Smooth muscle cell (in vitro differentiated cells): ENCODE measurements at regions not wholly inside any gene's neighbourhood (a gene's known extent, or its start where the extent isn't known, plus 50 kb on each side); places are given as distances from the start of the nearest gene placed in this dataset.
A peak's percentile ranks its signal among the peaks of the same experiment; 100 is the strongest.

Source experiments
- DNase-seq: peaks from one replicate; lab custom pipeline; 2025; ENCODE audit not compliant: unreplicated experiment; lab: John Stamatoyannopoulos, UW
- H2AFZ ChIP-seq: fragments of 200-600 bp; sonication (generic); 2 replicates; pipeline ENCODE4 v1.6.0; 2016; ENCODE audit warnings: antibody characterized with exemption, low read depth, mild to moderate bottlenecking
- H3F3A ChIP-seq: fragments of 200-600 bp; sonication (generic); 2 replicates; pipeline ENCODE4 v1.6.0; 2017; ENCODE audit warnings: antibody characterized with exemption, low read depth
- H3K27ac ChIP-seq: fragments of 200-600 bp; sonication (generic); 2 replicates; pipeline ENCODE4 v1.5.1; 2016; ENCODE audit warnings: low read depth, mild to moderate bottlenecking
- H3K27me3 ChIP-seq: fragments of 200-600 bp; sonication (generic); 2 replicates; pipeline ENCODE4 v1.6.1; 2016; ENCODE audit warnings: low read depth, mild to moderate bottlenecking
- H3K36me3 ChIP-seq: fragments of 200-600 bp; sonication (generic); 2 replicates; pipeline ENCODE4 v1.5.1; 2016; ENCODE audit warnings: low read depth
- H3K4me1 ChIP-seq: fragments of 200-600 bp; sonication (generic); 2 replicates; pipeline ENCODE4 v1.5.1; 2016; ENCODE audit warnings: low read depth
- H3K4me2 ChIP-seq: fragments of 200-600 bp; sonication (generic); 2 replicates; pipeline ENCODE4 v1.6.0; 2016; ENCODE audit warnings: mild to moderate bottlenecking
- H3K4me3 ChIP-seq: fragments of 200-600 bp; sonication (generic); 2 replicates; pipeline ENCODE4 v1.5.1; 2016; ENCODE audit warnings: mild to moderate bottlenecking
- H3K79me2 ChIP-seq: fragments of 200-600 bp; sonication (generic); 2 replicates; pipeline ENCODE4 v1.6.0; 2016; ENCODE audit warnings: low read depth, mild to moderate bottlenecking
- H3K9ac ChIP-seq: fragments of 200-600 bp; sonication (generic); 2 replicates; pipeline ENCODE4 v1.6.0; 2016; ENCODE audit warnings: low read depth
- H3K9me3 ChIP-seq: fragments of 200-600 bp; sonication (generic); replicated peaks from 2 replicates; pipeline ENCODE4 v1.5.1; 2016; ENCODE audit warnings: low read depth
- H4K20me1 ChIP-seq: fragments of 200-600 bp; sonication (generic); 2 replicates; pipeline ENCODE4 v1.6.0; 2016; ENCODE audit warnings: low read depth
- WGBS: methylation state at CpG from one replicate; pipeline ENCODE4 v1.1.7; 2016; ENCODE audit warnings: low lambda C conversion rate; 5-methylcytosine and 5-hydroxymethylcytosine counted together
- TF ChIP-seq, protein P1 (sequence below): fragments of 200-600 bp; sonication (generic); IDR thresholded peaks from 2 replicates; pipeline ENCODE4 v1.5.1; 2017; ENCODE audit warnings: borderline replicate concordance, mild to moderate bottlenecking, antibody characterized with exemption; ENCODE audit not compliant: insufficient read depth, poor library complexity, severe bottlenecking

DNA sequence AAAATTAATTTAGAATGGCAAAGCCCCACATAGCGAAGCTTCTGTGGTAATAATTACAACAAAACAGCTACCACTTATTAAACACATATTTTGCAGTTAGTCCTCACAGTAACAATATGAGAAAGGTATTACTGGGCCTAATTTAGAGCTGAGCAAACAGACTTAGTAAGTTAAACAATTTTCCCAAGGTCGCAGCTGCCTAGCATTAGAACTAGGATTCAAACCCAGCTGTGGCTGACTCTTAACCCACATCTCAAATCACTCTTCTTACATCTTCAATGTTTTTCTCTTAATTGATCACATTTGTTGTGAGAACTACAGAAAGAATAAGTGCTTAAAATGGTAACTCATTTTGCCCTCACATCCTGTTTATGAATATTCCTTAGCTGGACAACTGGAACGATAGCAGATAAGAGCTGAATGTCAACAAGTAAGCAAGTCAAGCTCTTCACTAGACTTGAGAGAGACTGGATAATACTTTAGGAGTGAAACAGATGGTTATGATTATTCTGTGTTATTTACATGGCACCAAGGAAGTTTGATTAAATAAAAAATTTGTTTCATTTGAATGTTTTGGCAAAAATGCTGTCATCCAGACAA lies 59.4 kb upstream of the TMEM17 start:
- no peak overlapping the region for H3K9ac ChIP-seq
- no peaks in the 10 kb centered on the region for H3K9me3 ChIP-seq
- H2AFZ ChIP-seq = peak overlapping the region; percentile 54
- no peak overlapping the region for H3K4me2 ChIP-seq
- H3K4me3 ChIP-seq = no peak overlapping the region
- DNase-seq = no peak
- H3K4me1 ChIP-seq = no peaks in the 10 kb centered on the region
- no peaks in the 10 kb centered on the region for H3K36me3 ChIP-seq
- H3K27me3 ChIP-seq = peaks cover 19% of the 10 kb centered on the region
- no peak overlapping the region for H3K27ac ChIP-seq
- no peaks in the 10 kb centered on the region for H4K20me1 ChIP-seq
- H3F3A ChIP-seq = no peaks in the 10 kb centered on the region
- TF ChIP-seq, protein P1, sequence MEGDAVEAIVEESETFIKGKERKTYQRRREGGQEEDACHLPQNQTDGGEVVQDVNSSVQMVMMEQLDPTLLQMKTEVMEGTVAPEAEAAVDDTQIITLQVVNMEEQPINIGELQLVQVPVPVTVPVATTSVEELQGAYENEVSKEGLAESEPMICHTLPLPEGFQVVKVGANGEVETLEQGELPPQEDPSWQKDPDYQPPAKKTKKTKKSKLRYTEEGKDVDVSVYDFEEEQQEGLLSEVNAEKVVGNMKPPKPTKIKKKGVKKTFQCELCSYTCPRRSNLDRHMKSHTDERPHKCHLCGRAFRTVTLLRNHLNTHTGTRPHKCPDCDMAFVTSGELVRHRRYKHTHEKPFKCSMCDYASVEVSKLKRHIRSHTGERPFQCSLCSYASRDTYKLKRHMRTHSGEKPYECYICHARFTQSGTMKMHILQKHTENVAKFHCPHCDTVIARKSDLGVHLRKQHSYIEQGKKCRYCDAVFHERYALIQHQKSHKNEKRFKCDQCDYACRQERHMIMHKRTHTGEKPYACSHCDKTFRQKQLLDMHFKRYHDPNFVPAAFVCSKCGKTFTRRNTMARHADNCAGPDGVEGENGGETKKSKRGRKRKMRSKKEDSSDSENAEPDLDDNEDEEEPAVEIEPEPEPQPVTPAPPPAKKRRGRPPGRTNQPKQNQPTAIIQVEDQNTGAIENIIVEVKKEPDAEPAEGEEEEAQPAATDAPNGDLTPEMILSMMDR = no peak
- WGBS = 75% methylated on average over 3 of the region's 3 CpGs
- no peaks in the 10 kb centered on the region for H3K79me2 ChIP-seq

DNA sequence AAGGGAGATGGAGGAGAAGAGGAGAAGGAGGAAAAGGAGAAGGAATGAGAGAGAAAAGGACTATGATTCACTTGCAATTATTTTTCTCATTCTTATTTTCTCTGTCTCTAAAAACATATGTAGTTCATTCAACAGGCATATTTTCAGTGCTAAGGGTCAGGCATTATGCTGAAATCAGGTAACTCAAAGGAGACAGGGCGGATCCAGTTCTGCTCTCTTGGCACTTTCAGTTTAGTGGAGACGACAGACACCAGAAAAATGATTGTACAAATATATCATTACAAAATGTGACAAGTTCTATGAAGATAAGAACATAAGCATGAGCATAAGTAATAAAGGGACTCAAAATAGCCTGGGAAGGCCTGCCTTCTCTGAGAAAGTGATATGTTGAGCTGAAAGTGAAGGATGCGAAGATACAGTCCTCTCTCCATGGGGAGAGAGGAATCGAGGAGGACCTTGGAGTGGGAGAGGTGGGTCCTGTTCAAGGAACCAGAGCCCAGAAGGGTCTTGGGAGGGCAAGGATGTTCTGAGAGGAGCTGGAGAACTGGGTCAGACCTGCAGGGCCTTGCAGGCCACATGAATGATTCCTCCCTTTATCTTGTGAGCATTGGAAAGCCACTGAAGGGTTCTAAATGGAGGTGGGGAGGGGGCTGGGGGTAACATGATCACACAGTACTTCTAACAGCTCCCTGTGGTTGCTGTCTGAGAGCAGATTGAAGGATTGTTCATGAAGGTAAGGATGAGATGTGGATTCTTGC lies 58.6 kb upstream of the TMEM17 start:
- H3F3A ChIP-seq = no peaks in the 10 kb centered on the region
- no peak overlapping the region for H3K4me2 ChIP-seq
- no peak for DNase-seq
- no peak overlapping the region for H3K27ac ChIP-seq
- no peak overlapping the region for H3K4me3 ChIP-seq
- no peaks in the 10 kb centered on the region for H3K9me3 ChIP-seq
- no peaks in the 10 kb centered on the region for H4K20me1 ChIP-seq
- H2AFZ ChIP-seq = no peak overlapping the region
- no peaks in the 10 kb centered on the region for H3K36me3 ChIP-seq
- TF ChIP-seq, protein P1 = no peak
- peaks cover 10% of the 10 kb centered on the region for H3K27me3 ChIP-seq
- WGBS = 97% methylated on average over 4 of the region's 4 CpGs
- H3K9ac ChIP-seq = no peak overlapping the region
- H3K4me1 ChIP-seq = no peaks in the 10 kb centered on the region
- no peaks in the 10 kb centered on the region for H3K79me2 ChIP-seq

DNA sequence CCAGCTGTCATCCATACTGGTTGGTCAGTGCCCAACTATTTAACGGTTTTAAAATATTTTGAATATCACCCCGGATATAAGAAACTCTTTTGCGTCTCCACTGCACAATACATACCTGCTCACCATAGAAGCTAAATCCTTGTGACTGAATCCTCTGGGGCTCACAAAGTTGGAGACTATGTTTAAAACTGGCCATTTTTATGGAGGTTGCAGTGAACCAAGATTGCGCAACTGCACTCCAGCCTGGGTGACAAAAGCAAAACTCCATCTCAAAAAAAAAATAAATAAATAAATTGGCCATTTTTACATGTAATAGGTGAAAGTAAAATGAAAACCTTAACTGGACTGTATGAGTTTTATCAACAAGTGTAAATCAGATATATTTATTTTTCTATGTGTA lies 55.6 kb upstream of the TMEM17 start:
- DNase-seq = no peak
- TF ChIP-seq, protein P1 = no peak
- Histone ChIP-seq H4K20me1 (no peaks in the 10 kb centered on the region), H3K4me2 (no peak overlapping the region), H3K79me2 (no peaks in the 10 kb centered on the region), H2AFZ (no peak overlapping the region), H3K27me3 (no peaks in the 10 kb centered on the region), H3K4me3 (no peak overlapping the region), H3F3A (no peaks in the 10 kb centered on the region), H3K4me1 (no peaks in the 10 kb centered on the region), H3K9ac (no peak overlapping the region), H3K27ac (no peak overlapping the region), H3K9me3 (no peaks in the 10 kb centered on the region), H3K36me3 (no peaks in the 10 kb centered on the region)
- 97% methylated on average over 4 of the region's 4 CpGs for WGBS
